ENCODE measurements at regions not wholly inside any gene's neighbourhood (a gene's known extent, or its start where the extent isn't known, plus 50 kb on each side); places are given as distances from the start of the nearest gene placed in this dataset.

- no peak overlapping the region for H3K4me3 ChIP-seq (replicated peaks; ENCODE audit: insufficient read depth, low read length)
- no peak overlapping the region for H3K27ac ChIP-seq (replicated peaks)
- no peak for DNase-seq (ENCODE audit: low read depth in 1 of 2, low spot score in 1 of 2)
- H3K27me3 ChIP-seq (ENCODE audit: insufficient read depth, poor library complexity, severe bottlenecking), result no peaks in the 10 kb centered on the region
- TF ChIP-seq GABPA (IDR thresholded peaks at IDR 0.05; ENCODE audit: low read depth) (no peak), POLR2AphosphoS5 (IDR thresholded peaks at IDR 0.05; ENCODE audit: low read depth) (no peak), CTCF (IDR thresholded peaks at IDR 0.05; ENCODE audit: insufficient read depth, low read length) (no peak), SPI1 (IDR thresholded peaks at IDR 0.05; ENCODE audit: borderline replicate concordance, low read depth) (no peak)
- TF ChIP-seq, protein P1, sequence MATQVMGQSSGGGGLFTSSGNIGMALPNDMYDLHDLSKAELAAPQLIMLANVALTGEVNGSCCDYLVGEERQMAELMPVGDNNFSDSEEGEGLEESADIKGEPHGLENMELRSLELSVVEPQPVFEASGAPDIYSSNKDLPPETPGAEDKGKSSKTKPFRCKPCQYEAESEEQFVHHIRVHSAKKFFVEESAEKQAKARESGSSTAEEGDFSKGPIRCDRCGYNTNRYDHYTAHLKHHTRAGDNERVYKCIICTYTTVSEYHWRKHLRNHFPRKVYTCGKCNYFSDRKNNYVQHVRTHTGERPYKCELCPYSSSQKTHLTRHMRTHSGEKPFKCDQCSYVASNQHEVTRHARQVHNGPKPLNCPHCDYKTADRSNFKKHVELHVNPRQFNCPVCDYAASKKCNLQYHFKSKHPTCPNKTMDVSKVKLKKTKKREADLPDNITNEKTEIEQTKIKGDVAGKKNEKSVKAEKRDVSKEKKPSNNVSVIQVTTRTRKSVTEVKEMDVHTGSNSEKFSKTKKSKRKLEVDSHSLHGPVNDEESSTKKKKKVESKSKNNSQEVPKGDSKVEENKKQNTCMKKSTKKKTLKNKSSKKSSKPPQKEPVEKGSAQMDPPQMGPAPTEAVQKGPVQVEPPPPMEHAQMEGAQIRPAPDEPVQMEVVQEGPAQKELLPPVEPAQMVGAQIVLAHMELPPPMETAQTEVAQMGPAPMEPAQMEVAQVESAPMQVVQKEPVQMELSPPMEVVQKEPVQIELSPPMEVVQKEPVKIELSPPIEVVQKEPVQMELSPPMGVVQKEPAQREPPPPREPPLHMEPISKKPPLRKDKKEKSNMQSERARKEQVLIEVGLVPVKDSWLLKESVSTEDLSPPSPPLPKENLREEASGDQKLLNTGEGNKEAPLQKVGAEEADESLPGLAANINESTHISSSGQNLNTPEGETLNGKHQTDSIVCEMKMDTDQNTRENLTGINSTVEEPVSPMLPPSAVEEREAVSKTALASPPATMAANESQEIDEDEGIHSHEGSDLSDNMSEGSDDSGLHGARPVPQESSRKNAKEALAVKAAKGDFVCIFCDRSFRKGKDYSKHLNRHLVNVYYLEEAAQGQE (IDR thresholded peaks at IDR 0.05; ENCODE audit: insufficient replicate concordance, low read depth), result no peak
These were observed 73.6 kb upstream of the NID2 start for GRCh38 chr14:52142504-52142903.

DNA sequence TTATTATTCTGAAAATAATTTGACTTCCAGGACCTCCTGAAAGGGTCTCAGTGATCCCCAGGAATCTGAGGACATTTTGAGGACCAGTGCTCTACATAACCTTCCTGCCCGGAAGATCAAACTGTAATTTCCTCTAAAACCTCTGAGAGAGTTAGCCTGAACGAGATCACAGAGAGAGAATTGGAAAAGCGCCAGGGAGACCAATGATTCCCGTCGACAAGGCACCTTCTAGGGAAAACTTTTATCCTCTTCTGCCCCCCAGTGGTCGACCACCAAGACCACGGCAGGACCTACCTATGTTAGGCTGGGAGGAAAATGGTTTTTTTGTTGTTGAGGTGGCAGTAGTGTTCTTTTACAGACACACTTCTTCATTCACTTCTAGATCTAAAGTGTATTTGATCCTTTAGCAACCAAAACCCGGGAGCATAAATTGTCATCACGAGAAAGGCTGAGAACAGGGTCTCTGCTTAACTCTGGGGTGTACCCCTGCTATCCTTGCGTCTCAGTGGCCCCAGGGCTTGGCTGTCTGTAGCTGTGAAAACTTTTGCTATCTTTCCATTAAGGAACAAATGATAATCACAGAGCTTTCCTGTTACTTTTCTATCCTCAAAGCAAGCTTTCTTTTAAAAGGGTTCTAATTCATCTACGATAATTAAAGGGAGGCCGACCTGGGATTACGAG lies 62.9 kb upstream of the NID2 start:
- Histone ChIP-seq H3K27me3 (ENCODE audit: insufficient read depth, poor library complexity, severe bottlenecking) (no peaks in the 10 kb centered on the region), H3K27ac (replicated peaks) (no peak overlapping the region), H3K4me3 (replicated peaks; ENCODE audit: insufficient read depth, low read length) (no peak overlapping the region)
- DNase-seq (ENCODE audit: low read depth in 1 of 2, low spot score in 1 of 2), result peak in 1 of 2 experiments; percentile 42
- TF ChIP-seq, protein P1 (IDR thresholded peaks at IDR 0.05; ENCODE audit: insufficient replicate concordance, low read depth), result no peak
- TF ChIP-seq SPI1 (IDR thresholded peaks at IDR 0.05; ENCODE audit: borderline replicate concordance, low read depth) (no peak), CTCF (IDR thresholded peaks at IDR 0.05; ENCODE audit: insufficient read depth, low read length) (no peak), GABPA (IDR thresholded peaks at IDR 0.05; ENCODE audit: low read depth) (no peak), POLR2AphosphoS5 (IDR thresholded peaks at IDR 0.05; ENCODE audit: low read depth) (no peak)

- no peak overlapping the region for H3K4me3 ChIP-seq (replicated peaks; ENCODE audit: insufficient read depth, low read length)
- no peak for DNase-seq (ENCODE audit: low read depth in 1 of 2, low spot score in 1 of 2)
- TF ChIP-seq, protein P1 (IDR thresholded peaks at IDR 0.05; ENCODE audit: insufficient replicate concordance, low read depth), result no peak
- no peak for TF ChIP-seq GABPA (IDR thresholded peaks at IDR 0.05; ENCODE audit: low read depth)
- no peak for TF ChIP-seq SPI1 (IDR thresholded peaks at IDR 0.05; ENCODE audit: borderline replicate concordance, low read depth)
- TF ChIP-seq POLR2AphosphoS5 (IDR thresholded peaks at IDR 0.05; ENCODE audit: low read depth), result no peak
- TF ChIP-seq CTCF (IDR thresholded peaks at IDR 0.05; ENCODE audit: insufficient read depth, low read length), result no peak
- H3K27ac ChIP-seq (replicated peaks), result no peak overlapping the region
- no peaks in the 10 kb centered on the region for H3K27me3 ChIP-seq (ENCODE audit: insufficient read depth, poor library complexity, severe bottlenecking)
These were observed 60.9 kb upstream of the NID2 start for GRCh38 chr14:52129721-52130120.

All from HL-60 (cell line).